Neuronal stem cell (in vitro differentiated cells): ENCODE measurements at regions not wholly inside any gene's neighbourhood (a gene's known extent, or its start where the extent isn't known, plus 50 kb on each side); places are given as distances from the start of the nearest gene placed in this dataset.

Experiments
- DNase-seq: peaks from one replicate; pipeline ENCODE4 v3.0.0-alpha.2; 2013; ENCODE audit warnings: low spot score
- H2AFZ ChIP-seq: one replicate; pipeline ENCODE4 v1.6.1; 2013; ENCODE audit warnings: mild to moderate bottlenecking, low read length, inconsistent platforms
- H2AK5ac ChIP-seq: 2 replicates; pipeline ENCODE4 v1.6.1; 2013; ENCODE audit warnings: low read depth, mild to moderate bottlenecking, inconsistent platforms, low read length, moderate library complexity, mixed read lengths
- H2BK120ac ChIP-seq: 2 replicates; pipeline ENCODE4 v1.6.1; 2013; ENCODE audit warnings: low read depth, mild to moderate bottlenecking, inconsistent platforms, low read length, moderate library complexity, mixed read lengths
- H2BK12ac ChIP-seq: one replicate; pipeline ENCODE4 v1.6.1; 2013; ENCODE audit warnings: low read length, inconsistent platforms
- H2BK15ac ChIP-seq: 2 replicates; pipeline ENCODE4 v1.6.1; 2013; ENCODE audit warnings: mild to moderate bottlenecking, low read length, inconsistent platforms, mixed read lengths
- H2BK5ac ChIP-seq: one replicate; pipeline ENCODE4 v1.6.1; 2013; ENCODE audit warnings: inconsistent platforms, mild to moderate bottlenecking, low read length, moderate library complexity
- H3K14ac ChIP-seq: one replicate; pipeline ENCODE4 v1.6.1; 2013; ENCODE audit warnings: low read length, inconsistent platforms
- H3K18ac ChIP-seq: 2 replicates; pipeline ENCODE4 v1.6.1; 2013; ENCODE audit warnings: low read length, inconsistent platforms
- H3K23ac ChIP-seq: 2 replicates; pipeline ENCODE4 v1.6.1; 2013; ENCODE audit warnings: low read depth, mild to moderate bottlenecking, mixed read lengths, low read length, inconsistent platforms; ENCODE audit not compliant: poor library complexity
- H3K27ac ChIP-seq: replicated peaks from 3 replicates; pipeline ENCODE4 v1.5.1; 2013; ENCODE audit warnings: low read length, inconsistent platforms
- H3K27me3 ChIP-seq, 3 experiments: 2 replicates each; pipeline ENCODE4 v1.6.1; 2013; ENCODE audit warnings: low read length in 3 of 3, mild to moderate bottlenecking in 2 of 3, inconsistent platforms in 1 of 3, low read depth in 1 of 3, mixed read lengths in 1 of 3, moderate library complexity in 1 of 3; ENCODE audit not compliant: control insufficient read depth in 3 of 3, insufficient read depth in 3 of 3
- H3K36me3 ChIP-seq, 2 donors: replicated peaks in 1 of 2; 2 replicates each; pipeline ENCODE4 v1.6.1; 2013; ENCODE audit warnings: low read length in 2 of 2; ENCODE audit not compliant: control insufficient read depth in 2 of 2, insufficient read depth in 2 of 2
- H3K4ac ChIP-seq: 2 replicates; pipeline ENCODE4 v1.6.1; 2013; ENCODE audit warnings: inconsistent platforms, mild to moderate bottlenecking, low read length, moderate library complexity
- H3K4me1 ChIP-seq, 2 donors: 1 replicate in 1 of 2; 2 replicates in 1 of 2; pipeline ENCODE4 v1.6.1; 2013; ENCODE audit warnings: low read length in 2 of 2, low read depth in 1 of 2; ENCODE audit not compliant: control insufficient read depth in 2 of 2, insufficient read depth in 1 of 2
- H3K4me2 ChIP-seq: one replicate; pipeline ENCODE4 v1.6.1; 2013; ENCODE audit warnings: mild to moderate bottlenecking, low read length, inconsistent platforms; ENCODE audit not compliant: insufficient read depth, poor library complexity, severe bottlenecking
- H3K4me3 ChIP-seq, 2 donors: 2 replicates each; pipeline ENCODE4 v1.5.1; 2013; ENCODE audit warnings: low read length in 2 of 2, mild to moderate bottlenecking in 2 of 2, inconsistent platforms in 1 of 2, moderate library complexity in 1 of 2
- H3K79me1 ChIP-seq: one replicate; pipeline ENCODE4 v1.6.1; 2013; ENCODE audit warnings: low read depth, mild to moderate bottlenecking, inconsistent platforms, low read length, moderate library complexity
- H3K9ac ChIP-seq: one replicate; pipeline ENCODE4 v1.6.1; 2013; ENCODE audit warnings: mild to moderate bottlenecking, low read depth, low read length, inconsistent platforms; ENCODE audit not compliant: poor library complexity
- H3K9me3 ChIP-seq, 2 donors: replicated peaks in 1 of 2; 2 replicates each; pipeline versions ENCODE3 to v1.6.1; 2013; ENCODE audit warnings: low read length in 2 of 2, mild to moderate bottlenecking in 2 of 2, inconsistent platforms in 1 of 2, low read depth in 1 of 2, mixed read lengths in 1 of 2, moderate library complexity in 1 of 2; ENCODE audit not compliant: control insufficient read depth in 2 of 2, insufficient read depth in 1 of 2
- H4K8ac ChIP-seq: one replicate; pipeline ENCODE4 v1.6.1; 2013; ENCODE audit warnings: low read depth, mild to moderate bottlenecking, inconsistent platforms, low read length, moderate library complexity
- H4K91ac ChIP-seq: one replicate; pipeline ENCODE4 v1.6.1; 2013; ENCODE audit warnings: low read length, low read depth, mild to moderate bottlenecking, inconsistent platforms; ENCODE audit not compliant: poor library complexity
- WGBS, 2 donors: extraction: QIAGEN DNeasy Blood & Tissue Kit; methylation state at CpG; one replicate each; pipeline ENCODE4 v1.1.7; 2013; ENCODE audit warnings: missing lambda C conversion rate in 2 of 2, mixed read lengths in 1 of 2; ENCODE audit not compliant: insufficient read length in 2 of 2, insufficient replicate concordance in 1 of 2; ENCODE audit errors: extremely low coverage in 2 of 2; 5-methylcytosine and 5-hydroxymethylcytosine counted together

- Histone ChIP-seq H3K14ac (no peak overlapping the region), H3K27ac (no peak overlapping the region), H3K4me1 (peaks cover 0 to 3% of the 10 kb centered on the region in 2 donors), H3K36me3 (no peaks in the 10 kb centered on the region), H4K8ac (no peak overlapping the region), H4K91ac (no peak overlapping the region), H2BK120ac (no peak overlapping the region), H3K4me2 (no peak overlapping the region), H3K23ac (no peak overlapping the region), H3K4ac (no peak overlapping the region), H3K9me3 (peaks cover 0 to 9% of the 10 kb centered on the region in 2 donors), H3K27me3 (no peaks in the 10 kb centered on the region), H3K9ac (no peak overlapping the region), H2BK5ac (no peak overlapping the region), H2BK15ac (no peak overlapping the region), H2AK5ac (no peak overlapping the region), H3K79me1 (no peaks in the 10 kb centered on the region), H2AFZ (no peak overlapping the region), H2BK12ac (no peak overlapping the region), H3K18ac (no peak overlapping the region), H3K4me3 (no peak overlapping the region)
- no peak for DNase-seq
- no CpG with 5 or more reads among the region's 1 CpG for WGBS, 2 donors
Observed at GRCh38 chr9:118644066-118644465, 725.2 kb downstream of the BRINP1 start.

DNA sequence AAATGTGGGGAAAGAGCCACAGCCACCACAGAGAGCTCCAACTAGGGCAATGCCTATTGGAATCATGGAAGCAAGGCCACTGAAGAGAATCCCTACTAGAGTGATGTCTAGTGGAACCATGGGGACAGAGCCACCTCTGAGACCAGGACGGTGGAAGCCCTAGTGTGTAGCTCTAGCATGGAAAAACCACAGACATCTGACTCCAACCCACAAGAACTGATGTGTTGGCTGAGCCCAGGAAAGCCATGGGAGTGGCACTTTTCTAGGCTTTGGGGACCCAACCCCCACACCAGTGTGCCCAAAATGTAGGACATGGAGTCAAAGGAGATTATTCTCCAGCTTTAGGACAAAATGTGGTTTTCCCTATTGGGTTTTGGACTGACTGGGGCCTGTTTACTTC, 721.9 kb downstream of the BRINP1 start:
- Histone ChIP-seq H3K9ac (no peak overlapping the region), H2BK5ac (no peak overlapping the region), H3K36me3 (no peaks in the 10 kb centered on the region), H3K23ac (no peak overlapping the region), H2BK120ac (no peak overlapping the region), H2AK5ac (no peak overlapping the region), H2BK12ac (no peak overlapping the region), H3K14ac (no peak overlapping the region), H3K4me2 (no peak overlapping the region), H3K79me1 (no peaks in the 10 kb centered on the region), H3K4ac (no peak overlapping the region), H3K9me3 (peaks cover 0 to 9% of the 10 kb centered on the region in 2 donors), H3K4me3 (no peak overlapping the region), H4K91ac (no peak overlapping the region), H3K4me1 (peaks cover 0 to 3% of the 10 kb centered on the region in 2 donors), H2BK15ac (no peak overlapping the region), H3K27me3 (no peaks in the 10 kb centered on the region), H3K27ac (no peak overlapping the region), H4K8ac (no peak overlapping the region), H2AFZ (no peak overlapping the region), H3K18ac (peak overlapping the region; percentile 27)
- no peak for DNase-seq
- WGBS, 2 donors: no CpG with 5 or more reads among the region's 1 CpG

GRCh38 chr9:118650417-118650816, 718.8 kb downstream of the BRINP1 start:
- Histone ChIP-seq H3K4ac (no peak overlapping the region), H3K79me1 (no peaks in the 10 kb centered on the region), H3K36me3 (no peaks in the 10 kb centered on the region), H3K9me3 (peaks cover 0 to 9% of the 10 kb centered on the region in 2 donors), H4K8ac (no peak overlapping the region), H4K91ac (no peak overlapping the region), H3K4me3 (no peak overlapping the region), H2BK5ac (no peak overlapping the region), H3K23ac (no peak overlapping the region), H2BK15ac (no peak overlapping the region), H2BK12ac (no peak overlapping the region), H3K27me3 (no peaks in the 10 kb centered on the region), H3K4me2 (no peak overlapping the region), H3K4me1 (no peaks in the 10 kb centered on the region), H3K14ac (no peak overlapping the region), H3K27ac (no peak overlapping the region), H3K9ac (no peak overlapping the region), H2BK120ac (no peak overlapping the region), H3K18ac (no peak overlapping the region), H2AFZ (no peak overlapping the region), H2AK5ac (no peak overlapping the region)
- DNase-seq: no peak

GRCh38 chr9:118651511-118651910, 717.7 kb downstream of the BRINP1 start:
- H3K4me3 ChIP-seq: no peak overlapping the region
- H3K79me1 ChIP-seq: no peaks in the 10 kb centered on the region
- H3K4me2 ChIP-seq: no peak overlapping the region
- no peak for DNase-seq
- no peaks in the 10 kb centered on the region for H3K36me3 ChIP-seq
- no peak overlapping the region for H2BK15ac ChIP-seq
- H3K23ac ChIP-seq: no peak overlapping the region
- H3K27ac ChIP-seq: no peak overlapping the region
- H2BK12ac ChIP-seq: no peak overlapping the region
- no peaks in the 10 kb centered on the region for H3K27me3 ChIP-seq
- no peak overlapping the region for H3K14ac ChIP-seq
- no peak overlapping the region for H3K4ac ChIP-seq
- H2AK5ac ChIP-seq: no peak overlapping the region
- H2BK5ac ChIP-seq: no peak overlapping the region
- no peaks in the 10 kb centered on the region for H3K4me1 ChIP-seq
- H3K18ac ChIP-seq: no peak overlapping the region
- H2BK120ac ChIP-seq: no peak overlapping the region
- H3K9ac ChIP-seq: no peak overlapping the region
- no peak overlapping the region for H4K8ac ChIP-seq
- peaks cover 0 to 7% of the 10 kb centered on the region in 2 donors for H3K9me3 ChIP-seq
- no CpG with 5 or more reads among the region's 2 CpGs for WGBS, 2 donors
- no peak overlapping the region for H4K91ac ChIP-seq
- H2AFZ ChIP-seq: no peak overlapping the region
